Adrenal gland (tissue), 9 donors: ENCODE measurements at regions not wholly inside any gene's neighbourhood (a gene's known extent, or its start where the extent isn't known, plus 50 kb on each side); places are given as distances from the start of the nearest gene placed in this dataset.
A peak's percentile ranks its signal among the peaks of the same experiment; 100 is the strongest.

Source experiments
- DNase-seq, 7 donors: peaks; one replicate each; pipeline ENCODE4 v3.0.0-alpha.2; 2019 to 2020
- H3K27ac ChIP-seq, 5 donors: fragments of 200-600 bp; sonication (generic) in 4 of 5; 1 replicate in 3 of 5; 2 replicates in 2 of 5; pipeline versions ENCODE4 v1.5.1 to v1.8.0; 2016 to 2020; ENCODE audit warnings: mild to moderate bottlenecking in 1 of 5
- H3K27me3 ChIP-seq: fragments of 200-600 bp; 2 replicates; pipeline ENCODE4 v1.8.0; 2021
- H3K36me3 ChIP-seq, 2 donors: fragments of 200-600 bp; replicated peaks in 1 of 2; 1 replicate in 1 of 2; 2 replicates in 1 of 2; pipeline versions ENCODE4 v1.5.1 to v1.8.0; 2018 to 2022
- H3K4me1 ChIP-seq, 2 donors: fragments of 200-600 bp; replicated peaks in 1 of 2; 1 replicate in 1 of 2; 2 replicates in 1 of 2; pipeline versions ENCODE4 v1.5.1 to v1.8.0; 2018 to 2021
- H3K4me3 ChIP-seq, 4 donors: fragments of 200-600 bp; sonication (generic) in 3 of 4; one replicate each; pipeline ENCODE4 v1.5.1; 2016 to 2018
- H3K9me3 ChIP-seq, 3 donors: fragments of 200-600 bp; sonication (generic) in 1 of 3; replicated peaks in 1 of 3; 1 replicate in 2 of 3; 2 replicates in 1 of 3; pipeline versions ENCODE4 v1.5.1 to v1.8.0; 2016 to 2021
- CTCF ChIP-seq, 6 experiments: fragments of 450-650 bp in 4 of 6; fragments of 200-600 bp in 2 of 6; sonication (generic) in 1 of 6; IDR thresholded peaks; 1 replicate in 5 of 6; 2 replicates in 1 of 6; pipeline versions ENCODE4 v1.5.1 to v1.8.0; 2016 to 2021; ENCODE audit warnings: antibody characterized with exemption in 6 of 6, mild to moderate bottlenecking in 2 of 6, moderate library complexity in 1 of 6
- POLR2A ChIP-seq, 2 donors: fragments of 450-650 bp; IDR thresholded peaks; one replicate each; pipeline ENCODE4 v1.6.1; 2017; ENCODE audit warnings: antibody characterized with exemption in 2 of 2, mild to moderate bottlenecking in 2 of 2, moderate library complexity in 1 of 2
- WGBS, 4 donors: extraction: QIAGEN DNeasy Blood & Tissue Kit in 2 of 4; methylation state at CpG; one replicate each; pipeline versions ENCODE4 v1.1.5 to v1.1.7; 2013 to 2017; 5-methylcytosine and 5-hydroxymethylcytosine counted together
- intact Hi-C, 2 donors: fragments of 100-400 bp; cut with DNase I; formaldehyde crosslinking; loops; one replicate each; pipeline versions ENCODE4 v1.14.1 to v1.15.0; 2022 to 2023
- donor health status: healthy with polysubstance abuse.
- donor health status: Bipolar disorder and iron deficiency.
- donor health status: DM: yes; HTN: yes; CAD: no.
- donor health status: DM: no; HTN: no; CAD: no.
- donor health status: DM: no; HTN: no; CAD: no.

GRCh38 chr4:175882891-175883290 is 70.8 kb upstream of the GPM6A start:
- Histone ChIP-seq H3K36me3 (no peaks in the 10 kb centered on the region), H3K27me3 (no peaks in the 10 kb centered on the region), H3K4me3 (no peak overlapping the region), H3K9me3 (no peaks in the 10 kb centered on the region), H3K27ac (no peak overlapping the region), H3K4me1 (no peaks in the 10 kb centered on the region)
- no peak for TF ChIP-seq POLR2A (IDR thresholded peaks at IDR 0.05)
- no peak for TF ChIP-seq CTCF (IDR thresholded peaks at IDR 0.05)
- no peak for DNase-seq
- intact Hi-C loops = no loop called here

GRCh38 chr4:175884048-175884447 is 72.0 kb upstream of the GPM6A start:
- intact Hi-C loops = no loop called here
- Histone ChIP-seq H3K9me3 (no peaks in the 10 kb centered on the region), H3K4me3 (no peak overlapping the region), H3K27me3 (no peaks in the 10 kb centered on the region), H3K36me3 (no peaks in the 10 kb centered on the region), H3K4me1 (no peaks in the 10 kb centered on the region), H3K27ac (no peak overlapping the region)
- DNase-seq = no peak
- 55 to 63% (median 59%) methylated on average over 4 of the region's 4 CpGs for WGBS, 4 donors
- TF ChIP-seq CTCF (IDR thresholded peaks at IDR 0.05) = no peak
- TF ChIP-seq POLR2A (IDR thresholded peaks at IDR 0.05) = no peak

- H3K4me3 ChIP-seq = no peak overlapping the region
- H3K9me3 ChIP-seq = no peaks in the 10 kb centered on the region
- no peaks in the 10 kb centered on the region for H3K4me1 ChIP-seq
- H3K27ac ChIP-seq = no peak overlapping the region
- H3K36me3 ChIP-seq = no peaks in the 10 kb centered on the region
- TF ChIP-seq CTCF (IDR thresholded peaks at IDR 0.05) = no peak
- TF ChIP-seq POLR2A (IDR thresholded peaks at IDR 0.05) = no peak
- 75 to 87% (median 83%) methylated on average over 4 of the region's 4 CpGs for WGBS, 4 donors
- no peaks in the 10 kb centered on the region for H3K27me3 ChIP-seq
- DNase-seq = no peak
- intact Hi-C loops = no loop called here
Measured at GRCh38 chr4:175891231-175891630, 79.2 kb upstream of the GPM6A start.

GRCh38 chr4:175891851-175892250 is 79.8 kb upstream of the GPM6A start:
- no peak overlapping the region for H3K4me3 ChIP-seq
- TF ChIP-seq POLR2A (IDR thresholded peaks at IDR 0.05) (no peak), CTCF (IDR thresholded peaks at IDR 0.05) (peak in 3 of 6 experiments; percentile 6 to 32 (median 29))
- no peaks in the 10 kb centered on the region for H3K27me3 ChIP-seq
- H3K9me3 ChIP-seq = no peaks in the 10 kb centered on the region
- no peak overlapping the region for H3K27ac ChIP-seq
- no peaks in the 10 kb centered on the region for H3K36me3 ChIP-seq
- no peak for DNase-seq
- 9 to 14% (median 11%) methylated on average over 2 of the region's 2 CpGs for WGBS, 4 donors
- intact Hi-C loops = no loop called here
- H3K4me1 ChIP-seq = no peaks in the 10 kb centered on the region
